Endodermal cell (in vitro differentiated cells): ENCODE measurements at regions not wholly inside any gene's neighbourhood (a gene's known extent, or its start where the extent isn't known, plus 50 kb on each side); places are given as distances from the start of the nearest gene placed in this dataset.
A peak's percentile ranks its signal among the peaks of the same experiment; 100 is the strongest.
"Not testable (repeated sequence)": the region's sequence is repeated elsewhere in the genome, so short reads cannot be mapped to it uniquely, and the experiment has no call there.

Source experiments
- DNase-seq: peaks from one replicate; pipeline ENCODE4 v3.0.0-alpha.2; 2017
- H3K27ac ChIP-seq: 2 replicates; pipeline ENCODE4 v1.5.1; 2013; ENCODE audit warnings: mild to moderate bottlenecking, low read depth, low read length, moderate library complexity
- H3K27me3 ChIP-seq: 2 replicates; pipeline ENCODE4 v1.6.1; 2013; ENCODE audit warnings: mild to moderate bottlenecking, low read length, moderate library complexity; ENCODE audit not compliant: insufficient read depth, control insufficient read depth, poor library complexity, severe bottlenecking
- H3K36me3 ChIP-seq: 2 replicates; pipeline ENCODE4 v1.7.0; 2013; ENCODE audit warnings: mild to moderate bottlenecking, low read length, moderate library complexity; ENCODE audit not compliant: control insufficient read depth, insufficient read depth
- H3K4me1 ChIP-seq: one replicate; pipeline ENCODE4 v1.7.0; 2013; ENCODE audit warnings: low read length; ENCODE audit not compliant: control insufficient read depth, insufficient read depth
- H3K4me3 ChIP-seq: 2 replicates; pipeline ENCODE4 v1.5.1; 2013; ENCODE audit warnings: mild to moderate bottlenecking, low read length, moderate library complexity
- H3K9ac ChIP-seq: 2 replicates; pipeline ENCODE4 v1.6.1; 2013; ENCODE audit warnings: mild to moderate bottlenecking, low read length, moderate library complexity; ENCODE audit not compliant: poor library complexity, severe bottlenecking; ENCODE audit errors: extremely low read depth
- H3K9me3 ChIP-seq: 2 replicates; pipeline ENCODE4 v1.6.1; 2013; ENCODE audit warnings: mild to moderate bottlenecking, low read length, moderate library complexity; ENCODE audit not compliant: control insufficient read depth
- H3K27ac Mint-ChIP-seq: 2 replicates; pipeline ENCODE4 v1.8.0; 2020; ENCODE audit warnings: mixed read lengths
- H3K27me3 Mint-ChIP-seq: 2 replicates; pipeline ENCODE4 v1.8.0; 2021; ENCODE audit warnings: mild to moderate bottlenecking, mixed read lengths; ENCODE audit not compliant: insufficient read depth
- H3K36me3 Mint-ChIP-seq: 2 replicates; pipeline ENCODE4 v1.8.0; 2020; ENCODE audit warnings: low read depth, mixed read lengths
- H3K4me1 Mint-ChIP-seq: 2 replicates; pipeline ENCODE4 v1.8.0; 2020; ENCODE audit warnings: mixed read lengths
- H3K4me3 Mint-ChIP-seq: 2 replicates; pipeline ENCODE4 v1.8.0; 2020; ENCODE audit warnings: mild to moderate bottlenecking, moderate library complexity, mixed read lengths
- H3K9me3 Mint-ChIP-seq: 2 replicates; pipeline ENCODE4 v1.8.0; 2020; ENCODE audit warnings: mild to moderate bottlenecking, mixed read lengths
- CTCF ChIP-seq: fragments of 200-600 bp; sonication (generic); conservative IDR thresholded peaks from 2 replicates; pipeline ENCODE4 v1.5.0; 2021; ENCODE audit warnings: antibody characterized with exemption, mild to moderate bottlenecking
- WGBS, 2 experiments: methylation state at CpG; one replicate each; pipeline versions ENCODE4 v1.1.5 to v1.1.7; 2013; ENCODE audit warnings: missing lambda C conversion rate in 2 of 2, mixed read lengths in 1 of 2; ENCODE audit not compliant: insufficient coverage in 1 of 2, insufficient read length in 1 of 2; 5-methylcytosine and 5-hydroxymethylcytosine counted together

- no peak overlapping the region for H3K4me3 Mint-ChIP-seq
- DNase-seq = no peak
- TF ChIP-seq CTCF = no peak
- Histone ChIP-seq H3K4me3 (peak overlapping the region; percentile 64), H3K4me1 (peaks cover 5% of the 10 kb centered on the region), H3K9ac (no peak overlapping the region), H3K27me3 (no peaks in the 10 kb centered on the region), H3K36me3 (no peaks in the 10 kb centered on the region), H3K9me3 (no peaks in the 10 kb centered on the region), H3K27ac (no peak overlapping the region)
- H3K36me3 Mint-ChIP-seq = no peaks in the 10 kb centered on the region
- peaks cover 10% of the 10 kb centered on the region for H3K9me3 Mint-ChIP-seq
- H3K4me1 Mint-ChIP-seq = peaks cover 21% of the 10 kb centered on the region
- WGBS, 2 experiments = 32 to 60% methylated on average over 1 to 3 of the region's 3 CpGs
- H3K27ac Mint-ChIP-seq = no peak overlapping the region
- H3K27me3 Mint-ChIP-seq = peaks cover 3% of the 10 kb centered on the region
These were observed 111.7 kb downstream of the PABPC4L start for GRCh38 chr4:134089885-134090284.

- no peak for TF ChIP-seq CTCF
- H3K27ac Mint-ChIP-seq = no peak overlapping the region
- no peak overlapping the region for H3K4me3 Mint-ChIP-seq
- 100% methylated on average over 1 to 2 of the region's 2 CpGs for WGBS, 2 experiments
- Histone ChIP-seq H3K4me3 (no peak overlapping the region), H3K4me1 (peaks cover 5% of the 10 kb centered on the region), H3K9me3 (no peaks in the 10 kb centered on the region), H3K9ac (no peak overlapping the region), H3K27me3 (no peaks in the 10 kb centered on the region), H3K27ac (no peak overlapping the region), H3K36me3 (no peaks in the 10 kb centered on the region)
- no peaks in the 10 kb centered on the region for H3K27me3 Mint-ChIP-seq
- H3K9me3 Mint-ChIP-seq = peaks cover 6% of the 10 kb centered on the region
- peaks cover 19% of the 10 kb centered on the region for H3K4me1 Mint-ChIP-seq
- no peaks in the 10 kb centered on the region for H3K36me3 Mint-ChIP-seq
- DNase-seq = no peak
These were observed 116.1 kb downstream of the PABPC4L start for GRCh38 chr4:134085496-134085895.

- not testable (repeated sequence) for H3K36me3 Mint-ChIP-seq, H3K4me3 ChIP-seq, H3K4me1 ChIP-seq, H3K27me3 Mint-ChIP-seq, H3K9ac ChIP-seq, H3K27me3 ChIP-seq, H3K9me3 Mint-ChIP-seq, H3K27ac ChIP-seq, H3K27ac Mint-ChIP-seq, H3K9me3 ChIP-seq, H3K36me3 ChIP-seq, DNase-seq, H3K4me1 Mint-ChIP-seq, H3K4me3 Mint-ChIP-seq
- 91 to 92% methylated on average over 7 to 15 of the region's 15 CpGs for WGBS, 2 experiments
These were observed 122.5 kb downstream of the PABPC4L start for GRCh38 chr4:134079085-134079484.

- peaks cover 3% of the 10 kb centered on the region for H3K4me1 Mint-ChIP-seq
- WGBS, 2 experiments = 94 to 100% methylated on average over 7 to 11 of the region's 11 CpGs
- Histone ChIP-seq H3K27me3 (no peaks in the 10 kb centered on the region), H3K27ac (no peak overlapping the region), H3K9ac (no peak overlapping the region), H3K9me3 (no peaks in the 10 kb centered on the region), H3K36me3 (no peaks in the 10 kb centered on the region), H3K4me3 (no peak overlapping the region), H3K4me1 (no peaks in the 10 kb centered on the region)
- DNase-seq = no peak
- TF ChIP-seq CTCF = no peak
- no peaks in the 10 kb centered on the region for H3K27me3 Mint-ChIP-seq
- H3K9me3 Mint-ChIP-seq = peaks cover 7% of the 10 kb centered on the region
- no peak overlapping the region for H3K27ac Mint-ChIP-seq
- no peak overlapping the region for H3K4me3 Mint-ChIP-seq
- no peaks in the 10 kb centered on the region for H3K36me3 Mint-ChIP-seq
These were observed 123.2 kb downstream of the PABPC4L start for GRCh38 chr4:134078230-134078914.
